Right atrium auricular region (tissue), 2 donors: ENCODE measurements at regions not wholly inside any gene's neighbourhood (a gene's known extent, or its start where the extent isn't known, plus 50 kb on each side); places are given as distances from the start of the nearest gene placed in this dataset.

Experiments
- DNase-seq: peaks from one replicate; pipeline ENCODE4 v3.0.0-alpha.2; 2019; ENCODE audit warnings: low spot score
- H3K27ac ChIP-seq, 2 donors: fragments of 200-600 bp; sonication (generic); 1 replicate in 1 of 2; 2 replicates in 1 of 2; pipeline ENCODE4 v1.5.1; 2016 to 2019
- H3K27me3 ChIP-seq, 2 donors: fragments of 200-600 bp; sonication (generic); one replicate each; pipeline versions ENCODE4 v1.5.1 to v1.6.0; 2017 to 2019
- H3K36me3 ChIP-seq: fragments of 200-600 bp; sonication (generic); one replicate; pipeline ENCODE4 v1.5.1; 2016
- H3K4me1 ChIP-seq, 2 donors: fragments of 200-600 bp; sonication (generic); one replicate each; pipeline versions ENCODE4 v1.5.1 to v1.6.0; 2017 to 2019
- H3K4me3 ChIP-seq, 2 donors: fragments of 200-600 bp; sonication (generic); 1 replicate in 1 of 2; 2 replicates in 1 of 2; pipeline ENCODE4 v1.5.1; 2017 to 2019; ENCODE audit warnings: mild to moderate bottlenecking in 1 of 2, moderate library complexity in 1 of 2
- H3K9me3 ChIP-seq, 2 donors: fragments of 200-600 bp; sonication (generic); one replicate each; pipeline ENCODE4 v1.5.1; 2019
- TF ChIP-seq, protein P1 (sequence below), 2 donors: fragments of 200-600 bp; sonication (generic); IDR thresholded peaks; one replicate each; pipeline ENCODE4 v1.5.1; 2019; ENCODE audit warnings: antibody characterized with exemption in 2 of 2

DNA sequence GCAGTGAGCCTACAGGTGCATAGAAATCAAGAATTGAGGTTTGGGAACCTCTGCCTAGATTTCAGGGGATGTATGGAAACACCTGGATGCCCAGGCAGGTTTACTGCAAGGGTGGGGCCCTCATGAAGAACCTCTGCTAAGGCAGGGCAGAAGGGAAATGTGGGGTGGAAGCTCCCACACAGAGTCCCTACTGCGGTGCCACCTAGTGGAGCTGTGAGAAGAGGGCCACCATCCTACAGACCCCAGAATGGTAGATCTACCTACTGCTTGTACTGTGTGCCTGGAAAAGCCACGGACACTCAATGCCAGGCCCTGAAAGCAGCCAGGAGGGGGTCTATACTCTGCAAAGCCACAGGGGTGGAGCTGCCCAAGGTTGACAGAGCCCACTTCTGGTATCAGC, 533.5 kb downstream of the GPAM start:
- Histone ChIP-seq H3K9me3 (peaks cover 0 to 10% of the 10 kb centered on the region in 2 donors), H3K36me3 (no peaks in the 10 kb centered on the region), H3K4me1 (no peaks in the 10 kb centered on the region), H3K27me3 (no peaks in the 10 kb centered on the region), H3K4me3 (no peak overlapping the region), H3K27ac (no peak overlapping the region)
- no peak for DNase-seq
- TF ChIP-seq, protein P1, sequence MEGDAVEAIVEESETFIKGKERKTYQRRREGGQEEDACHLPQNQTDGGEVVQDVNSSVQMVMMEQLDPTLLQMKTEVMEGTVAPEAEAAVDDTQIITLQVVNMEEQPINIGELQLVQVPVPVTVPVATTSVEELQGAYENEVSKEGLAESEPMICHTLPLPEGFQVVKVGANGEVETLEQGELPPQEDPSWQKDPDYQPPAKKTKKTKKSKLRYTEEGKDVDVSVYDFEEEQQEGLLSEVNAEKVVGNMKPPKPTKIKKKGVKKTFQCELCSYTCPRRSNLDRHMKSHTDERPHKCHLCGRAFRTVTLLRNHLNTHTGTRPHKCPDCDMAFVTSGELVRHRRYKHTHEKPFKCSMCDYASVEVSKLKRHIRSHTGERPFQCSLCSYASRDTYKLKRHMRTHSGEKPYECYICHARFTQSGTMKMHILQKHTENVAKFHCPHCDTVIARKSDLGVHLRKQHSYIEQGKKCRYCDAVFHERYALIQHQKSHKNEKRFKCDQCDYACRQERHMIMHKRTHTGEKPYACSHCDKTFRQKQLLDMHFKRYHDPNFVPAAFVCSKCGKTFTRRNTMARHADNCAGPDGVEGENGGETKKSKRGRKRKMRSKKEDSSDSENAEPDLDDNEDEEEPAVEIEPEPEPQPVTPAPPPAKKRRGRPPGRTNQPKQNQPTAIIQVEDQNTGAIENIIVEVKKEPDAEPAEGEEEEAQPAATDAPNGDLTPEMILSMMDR (IDR thresholded peaks at IDR 0.05) = no peak

DNA sequence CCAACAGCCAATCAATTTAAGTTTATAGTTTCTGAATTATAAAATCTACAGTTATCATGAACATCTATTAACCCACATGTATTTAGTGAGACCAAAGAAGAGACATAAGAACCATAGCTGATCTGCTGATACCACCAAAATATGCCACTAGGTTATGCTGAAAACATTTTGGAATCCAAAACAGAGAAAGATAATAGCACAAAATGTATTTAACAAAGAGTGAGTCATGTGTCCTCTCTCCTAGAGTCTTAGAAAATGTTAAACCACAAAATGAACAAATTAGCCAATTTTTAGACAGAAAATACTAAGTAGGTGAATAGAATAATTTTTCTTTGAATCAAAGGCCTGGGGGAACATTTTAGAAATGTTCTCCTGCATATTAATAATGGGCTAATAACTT, 527.5 kb downstream of the GPAM start:
- H3K4me1 ChIP-seq = no peaks in the 10 kb centered on the region
- no peaks in the 10 kb centered on the region for H3K27me3 ChIP-seq
- no peaks in the 10 kb centered on the region for H3K36me3 ChIP-seq
- no peaks in the 10 kb centered on the region for H3K9me3 ChIP-seq
- TF ChIP-seq, protein P1 (IDR thresholded peaks at IDR 0.05) = no peak
- DNase-seq = no peak
- H3K4me3 ChIP-seq = no peak overlapping the region
- H3K27ac ChIP-seq = no peak overlapping the region

GRCh38 chr10:111677759-111678158, 505.8 kb downstream of the GPAM start:
- Histone ChIP-seq H3K27ac (no peak overlapping the region), H3K9me3 (no peaks in the 10 kb centered on the region), H3K36me3 (no peaks in the 10 kb centered on the region), H3K27me3 (no peaks in the 10 kb centered on the region), H3K4me3 (no peak overlapping the region), H3K4me1 (no peaks in the 10 kb centered on the region)
- TF ChIP-seq, protein P1 (IDR thresholded peaks at IDR 0.05) = no peak
- DNase-seq = no peak

GRCh38 chr10:111686796-111687195, 496.8 kb downstream of the GPAM start:
- H3K27ac ChIP-seq = no peak overlapping the region
- DNase-seq = no peak
- no peaks in the 10 kb centered on the region for H3K9me3 ChIP-seq
- H3K4me3 ChIP-seq = no peak overlapping the region
- H3K27me3 ChIP-seq = no peaks in the 10 kb centered on the region
- H3K4me1 ChIP-seq = no peaks in the 10 kb centered on the region
- TF ChIP-seq, protein P1 (IDR thresholded peaks at IDR 0.05) = no peak
- H3K36me3 ChIP-seq = no peaks in the 10 kb centered on the region

DNA sequence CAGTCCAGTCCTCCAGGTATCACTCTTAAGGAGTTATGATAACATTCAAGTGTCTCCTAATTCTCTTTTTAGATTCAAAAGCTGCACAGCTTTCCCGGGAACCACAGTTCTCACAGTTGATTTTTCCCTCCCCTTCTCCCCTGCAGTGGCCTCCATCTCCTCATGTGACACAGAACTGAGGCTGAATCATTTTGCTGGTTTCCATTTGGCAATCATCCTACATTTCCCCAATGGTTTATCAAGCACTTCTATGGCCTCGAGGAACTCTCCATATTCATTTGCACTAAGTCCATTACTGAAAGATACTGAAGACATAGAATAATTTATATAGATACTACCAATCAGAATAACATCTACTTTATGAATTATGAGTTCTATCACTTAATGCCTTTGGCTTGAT, 484.9 kb downstream of the GPAM start:
- no peak for DNase-seq
- Histone ChIP-seq H3K4me1 (no peaks in the 10 kb centered on the region), H3K27me3 (no peaks in the 10 kb centered on the region), H3K36me3 (no peaks in the 10 kb centered on the region), H3K4me3 (no peak overlapping the region), H3K9me3 (no peaks in the 10 kb centered on the region), H3K27ac (no peak overlapping the region)
- TF ChIP-seq, protein P1 (IDR thresholded peaks at IDR 0.05) = no peak

GRCh38 chr10:111703986-111704385, 479.6 kb downstream of the GPAM start:
- Histone ChIP-seq H3K36me3 (no peaks in the 10 kb centered on the region), H3K27me3 (no peaks in the 10 kb centered on the region), H3K4me3 (no peak overlapping the region), H3K9me3 (no peaks in the 10 kb centered on the region), H3K4me1 (no peaks in the 10 kb centered on the region), H3K27ac (no peak overlapping the region)
- DNase-seq = no peak
- TF ChIP-seq, protein P1 (IDR thresholded peaks at IDR 0.05) = no peak
